H1 (cell line): ENCODE measurements at regions not wholly inside any gene's neighbourhood (a gene's known extent, or its start where the extent isn't known, plus 50 kb on each side); places are given as distances from the start of the nearest gene placed in this dataset.

Source experiments
- BCL11A ChIP-seq, 2 experiments: IDR thresholded peaks; one replicate each; pipeline ENCODE4 v1.6.1; 2011; ENCODE audit warnings: low read depth in 2 of 2, low read length in 2 of 2, mild to moderate bottlenecking in 2 of 2
- HDAC2 ChIP-seq, 2 experiments: fragments of 300-600 bp in 1 of 2; sonication (generic) in 1 of 2; IDR thresholded peaks; 2 replicates each; pipeline ENCODE4 v1.6.1; 2011 to 2012; ENCODE audit warnings: low read depth in 2 of 2, low read length in 2 of 2, mild to moderate bottlenecking in 2 of 2, moderate library complexity in 2 of 2, borderline replicate concordance in 1 of 2, inconsistent platforms in 1 of 2
- KDM1A ChIP-seq: fragments of 200-600, 300-600 bp; sonication (generic); IDR thresholded peaks from 2 replicates; pipeline ENCODE4 v1.7.1; 2016; ENCODE audit warnings: mild to moderate bottlenecking, low read length, borderline replicate concordance
- NRF1 ChIP-seq: IDR thresholded peaks from 2 replicates; pipeline ENCODE4 v1.6.1; 2011; ENCODE audit warnings: mild to moderate bottlenecking, low read depth, low read length, improper control_type of control experiment
- POLR2A ChIP-seq, 2 experiments: IDR thresholded peaks; 1 replicate in 1 of 2; 2 replicates in 1 of 2; pipeline ENCODE4 v1.6.1; 2011; ENCODE audit warnings: low read depth in 2 of 2, low read length in 2 of 2, mild to moderate bottlenecking in 2 of 2; ENCODE audit errors: control extremely low read depth in 1 of 2
- RBBP5 ChIP-seq: IDR thresholded peaks from 2 replicates; pipeline ENCODE4 v1.7.1; 2012; ENCODE audit warnings: low read depth, mild to moderate bottlenecking, inconsistent platforms, low read length, moderate library complexity, borderline replicate concordance

DNA sequence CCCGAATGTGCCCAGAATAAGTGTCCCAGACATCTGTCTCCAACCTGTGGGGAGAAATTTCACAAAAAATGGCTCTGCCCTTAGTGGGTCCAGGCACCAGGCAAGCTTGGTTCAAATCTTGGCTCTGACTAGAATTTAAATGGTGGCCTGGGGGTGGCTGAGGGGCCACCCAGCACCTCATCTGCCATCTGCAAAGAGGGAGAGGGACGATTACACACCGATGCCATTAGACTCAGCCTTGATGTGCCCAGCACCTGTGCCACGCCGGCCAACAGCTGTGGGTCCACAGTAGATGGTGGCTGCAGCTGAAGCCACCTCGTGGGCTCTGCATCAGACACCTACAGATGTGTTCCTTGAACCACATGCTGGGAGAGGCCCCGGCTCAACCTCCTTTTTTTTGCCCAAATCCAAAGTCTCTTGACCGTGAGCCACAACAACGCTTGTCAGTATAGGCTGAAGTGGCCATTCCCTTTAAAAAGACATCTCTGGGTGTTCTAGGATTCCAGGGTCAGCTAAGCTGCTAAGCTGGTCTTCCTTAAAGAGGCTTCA is 222.0 kb upstream of the RAB6C start (continued):
- no peak for TF ChIP-seq RBBP5
- TF ChIP-seq KDM1A: no peak
- no peak for TF ChIP-seq BCL11A (IDR thresholded peaks at IDR 0.05; ENCODE audit: low read depth in 2 of 2, low read length in 2 of 2)
- TF ChIP-seq HDAC2 (IDR thresholded peaks at IDR 0.05; ENCODE audit: borderline replicate concordance in 1 of 2, low read depth in 2 of 2, low read length in 2 of 2): no peak
- TF ChIP-seq NRF1: no peak
- TF ChIP-seq POLR2A (IDR thresholded peaks at IDR 0.05; ENCODE audit: control extremely low read depth in 1 of 2, low read depth in 2 of 2, low read length in 2 of 2): no peak
